SH-SY5Y (cell line): ENCODE measurements at regions not wholly inside any gene's neighbourhood (a gene's known extent, or its start where the extent isn't known, plus 50 kb on each side); places are given as distances from the start of the nearest gene placed in this dataset.

Experiments used
- GATA2 ChIP-seq: IDR thresholded peaks from 2 replicates; pipeline ENCODE4 v1.6.1; 2011; ENCODE audit warnings: mild to moderate bottlenecking, low read depth, low read length
- GATA3 ChIP-seq: IDR thresholded peaks from 2 replicates; pipeline ENCODE4 v1.6.1; 2011; ENCODE audit warnings: low read depth, mild to moderate bottlenecking, low read length, moderate library complexity

DNA sequence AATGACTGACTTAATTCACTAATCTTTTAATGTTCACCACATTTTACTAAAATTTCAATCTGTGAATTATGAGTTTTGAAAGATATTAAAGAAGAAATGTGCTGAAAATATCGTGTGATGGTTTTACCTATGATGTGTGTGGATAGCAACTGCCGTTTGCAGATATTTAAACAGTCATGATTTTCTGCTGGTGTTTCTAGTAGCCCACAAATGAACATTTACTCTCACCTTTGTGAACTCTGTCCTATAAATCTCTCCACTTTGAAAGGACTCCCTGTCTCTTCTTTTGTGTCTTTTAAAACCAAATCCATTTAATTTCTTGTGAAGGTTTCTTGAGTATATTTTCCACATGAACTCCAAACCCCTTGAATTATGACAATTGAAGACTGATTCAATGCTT, 771.2 kb upstream of the SALL3 start:
- no peak for TF ChIP-seq GATA2
- TF ChIP-seq GATA3 = no peak
